Embryonic facial prominence (tissue), 1 donor: ENCODE measurements at regions not wholly inside any gene's neighbourhood (a gene's known extent, or its start where the extent isn't known, plus 50 kb on each side); places are given as distances from the start of the nearest gene placed in this dataset.

Experiments
- DNase-seq: peaks from one replicate; pipeline ENCODE4 v3.0.0-alpha.2; 2016; ENCODE audit errors: extremely low spot score

DNA sequence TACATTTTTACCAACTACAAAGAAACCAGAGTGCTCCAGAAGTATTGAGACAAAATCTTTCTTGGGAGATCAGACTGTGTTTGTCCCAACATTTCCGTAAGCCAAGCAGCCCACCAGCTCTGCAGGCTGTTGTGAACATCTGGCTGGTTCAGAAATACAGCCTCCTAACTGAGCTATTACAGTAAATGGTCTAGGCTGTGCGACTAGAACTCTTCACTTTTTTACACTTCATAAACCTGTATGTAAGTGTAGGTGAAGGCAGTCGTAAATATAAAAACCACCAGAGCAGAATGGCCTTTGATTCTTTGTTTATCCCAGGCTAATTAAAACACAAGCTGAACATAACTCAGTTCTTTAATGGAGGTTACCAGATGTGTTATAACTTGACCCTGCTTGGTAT lies 235.3 kb downstream of the ARRDC4 start:
- DNase-seq: no peak

DNA sequence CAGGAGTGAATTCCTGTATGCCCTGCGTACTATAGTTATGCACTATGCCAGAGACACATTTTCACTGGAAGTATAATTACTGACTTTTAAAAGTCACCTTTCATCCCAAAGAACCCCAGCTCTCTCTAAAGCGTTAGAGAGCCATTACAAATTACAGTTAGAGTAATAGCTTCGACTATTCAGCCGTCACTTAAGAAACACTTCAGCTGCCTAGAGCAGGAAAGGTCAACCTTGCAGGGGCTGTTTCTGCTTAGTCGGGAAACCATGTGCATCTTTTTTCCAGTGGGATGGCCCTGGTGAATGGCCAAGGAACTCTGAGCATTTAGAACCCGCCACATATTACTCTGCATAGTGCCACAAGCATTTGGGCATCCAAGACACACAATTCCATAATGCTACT lies 235.9 kb downstream of the ARRDC4 start:
- no peak for DNase-seq

DNA sequence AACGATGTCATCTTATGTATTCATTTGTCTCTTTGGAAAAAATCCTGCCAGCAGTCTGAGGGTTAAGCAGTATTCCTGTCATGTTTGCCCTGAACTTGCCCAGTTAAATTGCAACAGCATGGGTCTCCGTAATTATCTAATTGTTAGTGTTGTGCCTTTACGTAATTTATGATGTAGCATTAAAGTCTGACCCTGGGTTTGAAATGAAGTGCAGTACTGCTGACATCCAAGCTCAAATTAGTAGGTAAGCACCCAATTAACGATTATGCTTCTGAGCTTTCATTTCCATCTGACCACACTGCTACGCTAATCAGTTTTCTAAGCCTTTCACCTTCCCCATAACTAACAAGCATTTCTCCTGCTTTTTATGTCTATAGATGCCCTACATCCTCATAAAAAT lies 241.8 kb downstream of the ARRDC4 start:
- DNase-seq: no peak

DNA sequence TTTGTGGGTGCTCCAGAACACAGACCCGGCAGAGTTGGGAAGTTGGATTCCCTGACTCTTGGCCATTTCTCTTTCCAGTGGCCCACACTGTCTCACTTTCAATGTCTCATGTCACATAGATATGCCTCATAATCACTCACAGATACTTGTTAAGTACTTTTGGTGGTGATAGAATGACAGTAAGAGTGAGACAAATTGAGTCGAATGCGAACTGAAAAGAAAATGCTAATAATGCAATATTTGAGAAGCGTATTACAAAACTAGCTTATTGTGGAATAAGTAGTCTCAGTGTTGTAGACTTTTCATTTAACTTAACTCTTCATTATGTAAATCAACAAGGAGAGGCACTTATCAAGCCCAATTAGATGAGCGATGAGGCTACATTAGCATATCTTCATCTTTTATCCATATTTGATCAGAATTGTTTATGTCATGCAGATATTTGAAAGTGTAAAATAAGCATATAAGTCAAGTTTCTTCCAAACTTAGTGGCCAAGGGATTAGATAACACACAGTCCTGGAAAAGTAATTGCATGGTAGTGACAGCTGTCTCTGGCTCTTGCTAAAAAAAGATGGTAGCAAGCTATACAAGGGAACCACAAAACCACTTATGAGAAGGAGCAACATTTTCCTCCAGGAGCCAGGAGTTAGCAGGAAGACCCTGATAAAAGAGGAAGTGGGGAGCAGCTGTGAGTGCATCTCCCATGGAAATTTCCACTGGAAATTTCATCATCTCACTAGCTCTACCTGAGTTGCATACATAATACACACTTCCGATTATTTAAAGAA lies 243.6 kb downstream of the ARRDC4 start:
- no peak for DNase-seq

DNA sequence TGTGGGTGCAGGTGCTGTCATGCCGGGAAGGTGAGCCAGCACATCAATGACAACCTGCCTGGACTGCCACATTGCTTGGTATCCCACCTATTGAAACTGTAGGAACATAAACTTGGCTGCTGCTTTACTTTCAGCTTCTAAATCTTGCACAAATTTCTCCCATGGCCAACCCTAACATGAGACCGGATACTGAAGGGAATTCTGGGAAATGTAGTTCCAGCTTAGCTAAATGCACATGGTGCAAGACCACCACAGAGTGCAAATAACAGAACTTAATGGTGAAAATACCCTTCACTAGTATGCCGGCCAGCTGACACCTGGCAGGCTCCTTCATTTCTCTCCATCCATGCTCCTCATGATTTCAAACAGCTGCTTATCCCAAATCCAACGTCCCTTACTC lies 247.4 kb downstream of the ARRDC4 start:
- no peak for DNase-seq

DNA sequence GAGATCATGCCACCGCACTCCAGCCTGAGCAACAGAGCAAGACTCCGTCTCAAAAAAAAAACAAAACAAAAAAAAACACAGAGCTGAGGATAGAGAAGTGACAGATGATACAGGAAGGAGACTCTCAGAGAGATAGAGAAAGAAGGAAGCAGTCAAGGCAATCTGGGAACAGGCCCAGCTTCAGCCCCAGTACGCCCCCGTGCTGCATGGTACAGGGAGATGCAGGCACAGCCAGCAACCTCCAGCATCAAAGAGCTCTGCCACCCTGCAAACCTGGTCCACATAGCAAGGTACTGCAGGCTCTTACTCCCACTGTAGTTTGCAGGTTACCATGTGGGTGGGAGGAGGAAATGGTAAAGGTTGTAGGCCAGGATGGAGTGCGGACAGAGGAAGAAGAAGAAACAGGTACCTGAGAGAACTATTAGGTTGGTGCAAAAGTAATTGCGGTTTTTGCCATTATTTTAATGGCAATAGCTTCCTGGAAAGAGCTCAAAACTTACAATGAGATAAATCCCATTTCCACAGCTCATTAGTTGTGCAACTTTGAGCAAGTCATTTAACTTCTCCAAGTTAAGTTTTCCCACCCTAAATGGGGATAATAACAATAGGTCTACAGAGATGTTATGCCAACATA lies 253.0 kb downstream of the ARRDC4 start:
- no peak for DNase-seq

DNA sequence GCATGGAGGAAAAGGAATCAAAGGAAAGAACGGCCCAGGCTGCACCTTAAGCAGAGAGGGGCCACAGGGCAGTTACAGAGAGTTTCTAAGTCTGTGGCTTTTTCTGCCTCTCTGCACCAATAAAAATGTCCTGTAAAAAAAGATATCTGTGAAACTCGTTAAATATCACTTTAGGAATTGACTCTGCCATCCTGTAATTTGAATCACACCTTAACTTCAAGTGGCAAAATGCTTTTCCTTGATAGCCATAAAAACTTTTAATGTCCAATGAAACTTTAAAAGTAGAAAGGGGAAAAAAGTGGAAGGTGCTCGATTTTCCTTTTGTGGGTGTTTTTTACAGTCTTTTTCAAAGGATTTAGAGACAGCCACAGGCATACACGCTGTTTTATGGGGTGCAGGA lies 255.7 kb downstream of the ARRDC4 start:
- no peak for DNase-seq

DNA sequence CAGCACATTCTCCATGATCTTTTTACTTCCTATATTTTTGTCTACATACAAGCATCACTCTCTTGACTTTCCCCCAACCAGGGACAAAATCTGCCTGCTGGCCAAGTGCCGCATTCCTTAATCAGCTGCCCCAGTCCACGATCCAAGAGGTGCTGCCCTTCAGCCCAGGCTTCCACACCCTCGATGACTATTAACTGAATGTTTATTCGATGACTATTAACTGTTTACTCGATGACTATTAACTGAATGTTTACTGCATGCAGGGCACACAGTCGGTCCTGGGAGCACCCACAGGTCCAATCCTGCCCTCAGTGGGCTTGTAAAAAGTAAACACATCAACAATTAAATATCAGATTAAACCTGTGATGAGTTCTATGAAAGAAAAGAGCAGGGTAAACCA lies 256.9 kb downstream of the ARRDC4 start:
- no peak for DNase-seq

DNA sequence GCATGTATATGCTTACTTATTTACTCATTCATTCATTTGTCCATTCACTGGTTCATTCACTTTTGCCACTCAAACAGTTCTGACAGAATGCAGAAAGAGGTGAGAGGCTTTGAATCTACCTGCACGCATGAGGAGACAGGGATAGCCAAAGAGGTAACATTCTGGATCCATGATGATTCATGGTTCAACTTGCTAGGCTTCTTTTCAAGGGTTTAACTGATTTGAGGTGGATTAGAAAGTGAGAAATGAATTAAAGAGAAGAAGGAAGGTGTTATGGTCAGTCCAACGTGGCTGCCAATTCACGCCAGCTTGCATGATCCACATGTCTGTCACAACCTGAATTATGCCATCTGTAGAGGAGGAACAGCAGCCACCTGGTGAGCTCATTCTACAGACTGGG lies 260.6 kb downstream of the ARRDC4 start:
- no peak for DNase-seq

DNA sequence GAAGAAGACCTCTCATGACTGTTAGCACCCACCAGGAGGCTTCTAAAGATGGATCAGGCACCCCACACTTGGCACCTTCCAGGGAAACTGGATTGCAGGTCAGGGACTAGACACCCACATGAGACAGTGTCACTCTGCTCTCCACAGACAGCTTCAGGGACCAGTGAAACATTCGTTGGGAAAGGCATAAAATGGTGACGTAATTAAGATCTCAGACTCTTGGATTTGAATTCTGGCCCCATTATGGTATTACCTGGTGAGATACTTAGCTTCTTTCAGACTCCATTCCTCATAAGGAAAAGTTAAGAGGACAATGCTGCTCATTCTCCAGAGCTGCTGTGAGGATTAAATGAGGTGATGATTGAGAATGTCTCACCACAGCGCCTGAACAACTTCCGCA lies 261.1 kb downstream of the ARRDC4 start:
- DNase-seq: no peak

DNA sequence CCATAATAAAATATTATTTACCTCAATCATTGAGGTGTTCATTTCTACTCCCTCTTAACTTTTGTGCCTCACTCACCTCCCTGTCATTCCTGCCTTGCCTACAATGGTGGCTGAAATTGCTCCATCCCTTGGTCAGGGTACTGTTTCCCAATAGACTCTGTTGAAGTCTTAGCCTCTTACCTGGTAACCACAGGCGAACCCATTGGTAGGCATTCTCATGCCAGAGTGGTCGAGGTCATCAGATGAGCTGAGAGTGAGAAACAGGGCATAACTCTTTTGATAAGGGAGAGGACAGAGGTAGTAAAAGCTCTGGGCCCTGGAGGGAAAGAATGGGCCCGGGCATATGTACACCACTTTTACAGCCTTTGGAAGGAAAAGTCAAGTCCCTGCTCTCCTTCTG lies 265.6 kb downstream of the ARRDC4 start:
- no peak for DNase-seq

DNA sequence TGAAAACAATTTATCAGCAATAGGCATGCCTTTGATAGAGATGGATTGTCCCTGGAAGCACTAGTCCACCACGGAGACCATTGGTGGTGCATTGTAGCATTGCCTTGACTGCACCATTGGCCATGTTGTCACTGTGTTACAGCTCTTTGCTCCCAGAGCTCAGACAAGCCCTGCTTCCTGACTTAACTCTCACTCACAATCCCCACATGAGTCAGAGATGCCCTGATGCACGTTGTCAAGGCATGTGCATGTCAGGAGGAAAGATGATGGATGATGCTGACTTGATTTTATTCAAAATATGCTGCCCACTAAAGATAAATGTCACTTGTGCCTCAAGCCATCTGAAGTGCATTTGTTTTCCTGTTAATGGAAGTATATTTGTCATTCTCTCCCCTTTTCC lies 266.1 kb downstream of the ARRDC4 start:
- no peak for DNase-seq

DNA sequence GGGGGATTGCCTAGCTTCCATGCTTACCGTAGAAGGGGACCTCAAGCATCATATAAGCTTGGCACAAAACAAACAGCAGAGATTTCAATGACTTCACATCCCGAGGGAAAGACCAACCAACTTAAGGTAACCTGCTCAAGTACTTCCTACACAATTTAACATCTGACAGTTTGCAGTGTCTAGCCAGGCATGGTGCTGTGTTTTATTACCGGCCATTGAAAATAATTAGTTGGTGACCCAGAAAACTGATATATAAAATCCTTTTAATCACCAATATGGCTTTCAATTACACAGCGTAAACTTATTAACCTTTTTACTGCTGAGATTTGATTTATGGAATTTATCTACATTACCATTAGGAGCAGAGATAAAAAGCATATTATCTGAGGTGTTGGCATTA lies 268.3 kb downstream of the ARRDC4 start:
- no peak for DNase-seq

DNA sequence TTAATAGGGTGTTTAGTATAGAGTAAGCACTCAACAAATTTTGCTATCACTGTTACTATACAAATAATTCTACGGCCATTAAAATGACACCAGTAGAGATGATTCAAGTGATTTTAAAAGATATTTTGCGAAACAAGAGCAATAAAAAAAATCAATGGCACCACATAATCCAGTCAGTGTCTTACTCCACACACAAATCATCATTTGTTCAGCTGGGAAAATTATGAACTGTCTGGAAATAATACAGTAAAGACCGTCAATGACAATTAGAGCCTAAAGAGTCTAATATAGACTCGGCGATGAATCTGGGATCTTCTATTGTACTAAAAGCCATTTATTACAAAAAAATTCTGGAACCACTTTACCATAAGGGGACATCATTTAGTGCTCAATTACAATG lies 270.5 kb downstream of the ARRDC4 start:
- DNase-seq: no peak

DNA sequence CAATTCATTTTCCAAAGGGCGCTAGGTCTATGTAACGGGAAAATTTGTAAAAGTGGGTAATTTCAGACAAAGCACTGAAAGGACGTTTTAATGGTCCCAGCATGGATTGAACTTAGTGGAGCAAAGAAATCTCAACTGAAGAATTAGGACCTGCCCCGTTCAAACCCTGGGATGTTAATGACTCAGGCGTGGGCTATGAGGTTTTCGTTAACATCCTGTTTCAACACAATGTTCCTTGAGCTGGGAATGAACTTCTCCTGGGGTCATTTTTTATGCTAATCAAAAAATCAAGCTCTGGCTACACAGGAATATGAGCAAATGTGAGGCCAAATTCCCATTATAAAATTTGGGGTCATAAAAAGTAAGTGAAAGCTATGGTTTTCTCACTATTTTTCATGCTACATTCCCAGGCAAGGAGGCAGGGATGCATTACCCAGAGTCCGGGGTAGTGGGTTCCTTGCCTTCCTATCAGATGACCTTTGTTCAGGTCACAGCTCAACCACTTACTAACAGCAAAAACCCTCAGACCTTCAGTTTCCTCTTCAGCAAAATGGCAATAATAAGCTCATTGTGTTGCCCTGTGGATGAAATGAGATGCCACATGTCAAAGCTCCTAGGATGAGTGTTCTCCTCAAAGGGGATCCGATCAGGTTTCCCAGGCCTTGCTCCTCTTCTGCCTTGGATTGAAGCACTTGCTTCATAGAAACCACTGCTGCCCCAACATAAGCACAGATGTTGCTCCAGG lies 271.4 kb downstream of the ARRDC4 start:
- no peak for DNase-seq

DNA sequence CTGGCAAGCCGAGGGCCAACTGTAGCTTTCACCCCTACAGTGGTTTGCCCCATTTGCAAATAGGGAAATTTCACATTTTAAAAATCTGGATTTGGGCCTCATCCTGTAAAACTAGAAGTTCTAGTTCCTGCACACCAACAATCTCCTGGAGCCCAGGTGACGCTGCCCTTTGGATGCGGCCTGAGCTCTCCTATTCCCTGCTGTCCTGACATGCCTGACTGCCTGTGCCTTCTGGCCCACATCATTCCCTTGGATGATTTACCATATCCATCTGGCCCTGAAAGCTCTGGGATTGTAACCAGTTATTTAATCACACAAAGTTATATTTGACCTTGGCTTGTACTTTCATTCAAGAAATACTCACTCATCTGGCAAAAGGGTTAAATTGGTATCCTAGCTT lies 272.3 kb downstream of the ARRDC4 start:
- DNase-seq: no peak

DNA sequence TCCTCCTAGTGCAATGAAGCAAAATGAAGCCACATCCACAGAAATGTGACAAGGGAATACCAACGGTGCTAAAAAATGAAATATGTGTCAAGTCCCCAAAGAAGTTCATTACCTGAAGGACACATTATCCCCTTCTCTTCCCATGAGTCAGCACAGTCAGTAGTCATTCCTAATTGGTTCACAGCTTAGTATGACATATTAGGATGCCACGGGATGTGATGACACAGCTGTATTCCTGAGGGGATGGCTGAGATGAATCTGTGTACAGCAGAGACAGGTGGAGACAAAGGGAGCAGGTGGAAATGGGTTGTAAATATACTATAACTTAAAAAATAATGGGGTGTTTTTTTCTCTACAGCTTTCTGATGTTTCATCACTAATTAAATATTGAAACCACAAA lies 273.4 kb downstream of the ARRDC4 start:
- no peak for DNase-seq

DNA sequence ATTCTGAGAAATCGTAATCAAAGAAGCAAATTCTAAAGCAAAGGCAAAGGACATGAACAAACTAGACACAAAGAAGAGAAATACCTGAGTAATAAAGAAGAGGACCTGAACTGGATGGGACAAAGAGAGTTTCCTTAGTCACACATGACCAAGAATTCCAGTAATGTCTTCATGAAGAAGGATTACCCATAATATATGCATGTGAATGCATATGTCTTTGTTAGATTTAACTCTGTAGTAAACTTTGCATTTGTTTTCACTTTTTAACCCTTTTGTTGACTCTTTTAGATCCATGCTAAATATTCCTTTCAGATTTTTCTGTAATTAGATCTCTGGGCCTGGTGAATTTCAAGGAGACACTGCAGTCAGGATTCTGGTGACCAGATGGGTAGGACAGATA lies 279.8 kb downstream of the ARRDC4 start:
- DNase-seq: no peak

DNA sequence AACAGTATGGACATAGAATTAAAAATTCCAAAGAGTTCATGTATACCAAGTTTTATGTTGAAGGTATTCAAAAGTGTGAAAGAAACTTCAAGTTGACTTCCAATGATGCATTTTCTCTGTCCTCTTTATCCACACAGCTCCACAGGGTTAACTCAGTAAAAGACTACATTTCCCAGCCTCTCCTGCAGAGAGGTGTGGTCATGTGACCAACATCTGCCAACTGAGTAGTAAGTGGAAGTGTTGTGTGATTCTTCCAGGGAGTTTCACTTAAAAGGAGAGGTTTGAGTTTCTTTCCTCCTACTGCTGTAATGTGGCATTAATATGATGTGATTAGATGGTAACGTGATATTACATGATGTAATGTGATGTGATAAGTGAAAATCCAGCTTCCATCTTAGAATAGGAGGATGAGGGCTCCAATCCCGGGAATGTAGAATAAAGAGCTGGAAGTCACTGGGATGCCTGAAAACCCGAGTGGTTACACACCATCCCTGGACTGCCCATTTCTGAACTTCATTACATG lies 280.6 kb downstream of the ARRDC4 start:
- no peak for DNase-seq

DNA sequence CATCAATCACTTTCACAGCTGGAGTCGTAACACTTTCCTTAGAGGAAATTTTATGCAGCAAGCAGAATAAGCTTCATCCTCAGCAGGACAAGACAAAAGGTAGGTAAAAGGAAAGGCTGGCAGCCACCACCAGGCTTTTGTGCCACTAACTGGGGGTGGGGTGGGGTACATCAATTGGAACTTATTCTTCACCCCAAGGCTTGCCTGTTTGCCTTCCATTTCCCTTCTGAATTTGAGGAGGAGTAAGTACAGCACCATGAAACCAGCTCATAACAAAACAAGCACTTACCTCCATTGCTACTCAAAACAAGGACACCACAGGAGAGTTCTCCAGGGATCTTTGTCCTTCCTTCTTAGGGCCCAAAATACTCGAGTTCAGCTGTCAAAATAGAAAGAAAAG lies 296.8 kb downstream of the ARRDC4 start:
- no peak for DNase-seq

DNA sequence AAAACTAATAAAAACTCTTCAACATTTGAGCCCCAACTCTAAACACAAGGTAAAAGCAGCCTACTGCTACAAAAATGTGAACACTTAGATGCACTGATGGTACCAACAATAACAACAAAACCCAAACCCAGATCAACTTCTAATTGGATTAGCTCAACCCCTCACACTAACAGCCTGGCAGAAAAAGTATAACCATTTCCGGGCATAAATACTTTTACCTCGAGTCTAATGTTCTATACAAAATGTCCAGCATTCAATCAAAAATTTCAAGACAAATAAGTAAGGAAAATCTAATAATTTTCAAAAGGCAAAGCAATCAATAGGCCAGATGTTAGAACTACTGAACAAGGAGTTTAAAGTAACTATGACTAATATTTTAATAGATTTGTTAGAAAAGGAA lies 303.3 kb downstream of the ARRDC4 start:
- no peak for DNase-seq

DNA sequence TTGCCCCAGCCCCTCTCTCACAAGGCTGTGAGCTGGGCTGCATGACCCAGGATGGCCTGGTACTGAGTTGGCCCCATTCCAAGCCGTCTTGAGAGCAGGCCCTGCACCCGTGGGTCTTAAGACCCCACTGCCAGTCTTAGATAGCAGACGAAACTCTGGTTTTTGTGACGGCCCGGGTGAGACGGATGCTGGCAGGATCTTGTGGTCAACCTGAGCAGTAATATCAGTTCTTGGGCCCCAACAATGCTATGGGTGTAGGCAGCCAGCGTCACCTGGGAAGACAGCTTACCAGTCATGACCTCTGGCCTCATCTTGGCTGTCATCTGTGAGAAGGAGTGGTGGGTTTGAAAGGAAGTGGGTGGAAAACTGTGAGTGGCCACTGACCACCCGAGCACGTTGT lies 305.8 kb downstream of the ARRDC4 start:
- no peak for DNase-seq

DNA sequence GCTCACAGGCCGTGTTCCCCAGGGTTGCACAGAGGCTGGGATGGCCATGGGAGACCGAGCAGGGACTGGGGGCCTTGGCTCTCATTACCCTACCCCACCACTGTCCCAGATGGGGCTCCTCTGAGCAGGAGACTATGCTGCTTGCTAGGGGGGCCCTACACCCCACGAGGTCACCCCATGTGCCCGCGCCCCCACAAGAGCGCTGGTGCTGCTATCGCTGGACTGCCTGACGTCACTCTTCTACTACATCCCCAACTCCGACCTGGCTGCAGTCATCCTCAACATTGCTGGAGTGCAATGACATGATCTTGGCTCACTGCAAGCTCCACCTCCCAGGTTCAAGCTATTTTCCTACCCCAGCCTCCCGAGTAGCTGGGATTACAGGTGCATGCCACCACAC lies 307.7 kb downstream of the ARRDC4 start:
- no peak for DNase-seq
